Coronary artery (tissue), 2 donors: ENCODE measurements at regions not wholly inside any gene's neighbourhood (a gene's known extent, or its start where the extent isn't known, plus 50 kb on each side); places are given as distances from the start of the nearest gene placed in this dataset.

Experiments used
- DNase-seq: peaks from one replicate; pipeline ENCODE4 v3.0.0-alpha.2; 2017; ENCODE audit warnings: low spot score
- H3K27ac ChIP-seq, 2 donors: fragments of 200-600 bp; sonication (generic); one replicate each; pipeline ENCODE4 v1.5.1; 2016 to 2019
- H3K4me3 ChIP-seq: fragments of 200-600 bp; sonication (generic); 2 replicates; pipeline ENCODE4 v1.5.1; 2016; ENCODE audit warnings: mild to moderate bottlenecking, moderate library complexity
- TF ChIP-seq, protein P1 (sequence below): fragments of 200-600 bp; sonication (generic); IDR thresholded peaks from one replicate; pipeline ENCODE4 v1.5.1; 2019; ENCODE audit warnings: antibody characterized with exemption

GRCh38 chr6:153727885-153728284, 311.2 kb upstream of the OPRM1 start:
- Histone ChIP-seq H3K4me3 (no peak overlapping the region), H3K27ac (no peak overlapping the region)
- DNase-seq, result no peak
- TF ChIP-seq, protein P1, sequence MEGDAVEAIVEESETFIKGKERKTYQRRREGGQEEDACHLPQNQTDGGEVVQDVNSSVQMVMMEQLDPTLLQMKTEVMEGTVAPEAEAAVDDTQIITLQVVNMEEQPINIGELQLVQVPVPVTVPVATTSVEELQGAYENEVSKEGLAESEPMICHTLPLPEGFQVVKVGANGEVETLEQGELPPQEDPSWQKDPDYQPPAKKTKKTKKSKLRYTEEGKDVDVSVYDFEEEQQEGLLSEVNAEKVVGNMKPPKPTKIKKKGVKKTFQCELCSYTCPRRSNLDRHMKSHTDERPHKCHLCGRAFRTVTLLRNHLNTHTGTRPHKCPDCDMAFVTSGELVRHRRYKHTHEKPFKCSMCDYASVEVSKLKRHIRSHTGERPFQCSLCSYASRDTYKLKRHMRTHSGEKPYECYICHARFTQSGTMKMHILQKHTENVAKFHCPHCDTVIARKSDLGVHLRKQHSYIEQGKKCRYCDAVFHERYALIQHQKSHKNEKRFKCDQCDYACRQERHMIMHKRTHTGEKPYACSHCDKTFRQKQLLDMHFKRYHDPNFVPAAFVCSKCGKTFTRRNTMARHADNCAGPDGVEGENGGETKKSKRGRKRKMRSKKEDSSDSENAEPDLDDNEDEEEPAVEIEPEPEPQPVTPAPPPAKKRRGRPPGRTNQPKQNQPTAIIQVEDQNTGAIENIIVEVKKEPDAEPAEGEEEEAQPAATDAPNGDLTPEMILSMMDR, result no peak

DNA sequence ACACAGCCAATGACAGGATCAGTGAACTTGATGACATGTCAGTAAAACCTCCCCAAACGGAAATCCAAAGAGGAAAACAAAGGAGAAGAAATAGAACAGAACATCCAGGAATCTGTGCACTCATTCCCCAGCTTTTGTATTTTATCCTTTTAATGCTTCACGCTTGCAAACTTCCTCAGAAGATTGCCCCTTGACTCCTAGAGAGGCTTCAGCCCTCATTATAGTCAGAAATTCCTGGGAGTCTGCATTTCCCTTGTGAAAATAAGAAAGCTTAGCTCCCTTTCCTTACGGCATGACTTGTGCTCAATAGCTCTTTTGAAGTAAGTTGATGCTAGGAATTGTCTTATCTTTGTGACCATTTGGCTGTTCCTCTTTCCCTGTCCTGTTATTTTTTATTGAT, 313.6 kb upstream of the OPRM1 start:
- DNase-seq, result no peak
- TF ChIP-seq, protein P1, result no peak
- Histone ChIP-seq H3K4me3 (no peak overlapping the region), H3K27ac (no peak overlapping the region)

- H3K27ac ChIP-seq, result no peak overlapping the region
- no peak for DNase-seq
- no peak overlapping the region for H3K4me3 ChIP-seq
- TF ChIP-seq, protein P1, result no peak
Observed at GRCh38 chr6:153720732-153721131, 318.3 kb upstream of the OPRM1 start.

DNA sequence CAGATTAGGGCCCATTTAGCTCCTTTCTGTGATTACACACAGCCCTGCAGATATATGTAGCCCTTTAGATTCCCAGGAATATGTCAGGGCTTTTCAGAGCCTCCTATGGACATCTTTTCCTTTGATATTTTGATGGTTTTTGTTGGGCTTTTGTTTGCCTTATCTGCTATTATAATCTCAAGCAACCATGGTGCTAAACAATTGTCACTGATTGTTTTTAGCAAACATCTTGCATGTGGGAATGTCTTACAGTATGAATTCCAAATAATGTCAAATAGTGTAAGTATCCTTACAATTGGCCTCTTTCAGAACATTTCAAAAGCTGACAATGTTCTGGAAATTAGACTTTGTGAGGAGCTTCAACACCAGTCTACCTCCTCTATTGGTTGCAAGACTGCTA, 333.6 kb upstream of the OPRM1 start:
- Histone ChIP-seq H3K4me3 (no peak overlapping the region), H3K27ac (no peak overlapping the region)
- TF ChIP-seq, protein P1, result no peak
- no peak for DNase-seq

DNA sequence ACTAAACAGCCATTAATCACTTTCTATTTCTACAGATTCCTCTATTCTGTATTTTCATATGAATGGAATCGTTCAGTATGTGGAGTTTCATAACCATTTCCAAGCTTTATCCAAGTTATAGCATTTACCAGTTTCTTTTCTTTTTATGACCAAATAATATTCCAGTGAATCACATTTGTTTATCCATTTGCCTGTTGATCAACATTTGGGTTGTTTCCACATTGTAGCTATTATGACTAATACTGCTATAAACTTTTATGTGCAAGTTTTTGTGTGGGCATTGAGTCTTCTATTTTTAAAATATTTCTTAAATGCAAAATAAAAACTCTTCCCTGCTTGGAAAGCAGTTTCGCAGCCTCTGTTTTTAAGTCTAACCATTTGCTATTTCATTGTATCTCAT, 336.4 kb upstream of the OPRM1 start:
- Histone ChIP-seq H3K4me3 (no peak overlapping the region), H3K27ac (no peak overlapping the region)
- TF ChIP-seq, protein P1, result no peak
- DNase-seq, result no peak

DNA sequence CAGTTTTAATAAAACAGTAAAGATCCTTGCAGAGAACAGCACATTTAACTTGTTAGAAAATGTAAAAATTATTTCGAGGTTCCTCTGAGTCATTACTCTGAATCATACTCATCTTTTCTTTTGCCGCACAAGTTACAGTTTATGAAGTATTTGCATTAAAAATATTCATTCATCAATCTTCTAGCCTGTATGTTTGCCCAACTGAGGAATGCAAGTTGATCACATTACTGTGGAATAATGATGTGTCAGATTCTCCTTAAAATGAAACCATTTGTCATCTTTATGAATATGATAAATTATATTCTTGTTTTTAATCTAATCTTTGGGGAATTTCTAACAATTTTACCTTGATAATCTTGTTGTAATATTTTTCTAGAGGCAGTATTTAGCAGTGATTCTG, 340.4 kb upstream of the OPRM1 start:
- H3K4me3 ChIP-seq, result no peak overlapping the region
- no peak for DNase-seq
- TF ChIP-seq, protein P1, result no peak
- H3K27ac ChIP-seq, result no peak overlapping the region

GRCh38 chr6:153698001-153698400, 341.0 kb upstream of the OPRM1 start:
- no peak for DNase-seq
- Histone ChIP-seq H3K4me3 (no peak overlapping the region), H3K27ac (no peak overlapping the region)
- TF ChIP-seq, protein P1, result no peak
